Heart left ventricle (tissue), 13 donors: ENCODE measurements at regions not wholly inside any gene's neighbourhood (a gene's known extent, or its start where the extent isn't known, plus 50 kb on each side); places are given as distances from the start of the nearest gene placed in this dataset.

Experiments used
- CTCF ChIP-seq, 12 donors: fragments of 200-600 bp; sonication (generic) in 4 of 12; IDR thresholded peaks; one replicate each; pipeline versions ENCODE4 v1.5.0 to v1.8.0; 2018 to 2022; ENCODE audit warnings: antibody characterized with exemption in 12 of 12, mild to moderate bottlenecking in 5 of 12
- POLR2A ChIP-seq, 2 donors: fragments of 450-650 bp; IDR thresholded peaks; one replicate each; pipeline ENCODE4 v1.6.1; 2017; ENCODE audit warnings: antibody characterized with exemption in 2 of 2, mild to moderate bottlenecking in 2 of 2, moderate library complexity in 2 of 2
- donor health status: ischemic (EF 13 %, LVEDD 7.1; RV severe dilation, severe dysfunction).
- donor health status: DM: no; HTN: yes; CAD: no.
- donor health status: DM: no; HTN: no; CAD: no.
- donor health status: ischemic (EF 25% LVEDD 6.9; RV normal size, moderate dysfunction).
- donor health status: ischemic (EF 25% LVEDD 5.7; RV mildly dilated, moderate dysfunction).
- donor health status: ischemic (EF 35%, LVEDD 5.7; RV mildly dilated, moderate dysfunction).
- donor health status: nonischemic (EF 11% LVEDD 7.7; RV severe dilation, severe dysfunction).
- donor health status: DM: yes; HTN: yes; CAD: no.
- donor health status: PGD.
- donor health status: ischemic (EF 29% LVEDD 5.4; RV normal size, mild dysfunction).
- donor health status: nonischemic (EF 23%, LVEDD 6.1; RV moderate dilation, normal function).

GRCh38 chr9:16356196-16356765 lies 514.2 kb downstream of the BNC2 start:
- TF ChIP-seq POLR2A (IDR thresholded peaks at IDR 0.05) (no peak), CTCF (IDR thresholded peaks at IDR 0.05) (no peak)
